GM18499 (cell line): ENCODE measurements at regions not wholly inside any gene's neighbourhood (a gene's known extent, or its start where the extent isn't known, plus 50 kb on each side); places are given as distances from the start of the nearest gene placed in this dataset.
"Not testable (repeated sequence)": the region's sequence is repeated elsewhere in the genome, so short reads cannot be mapped to it uniquely, and the experiment has no call there.

Experiments
- ATAC-seq: cut with Tn5 transposase; IDR thresholded peaks from one replicate; pipeline ENCODE4 v1.9.1; 2021; ENCODE audit warnings: moderate number of reproducible peaks; ENCODE audit not compliant: insufficient read depth, unreplicated experiment

DNA sequence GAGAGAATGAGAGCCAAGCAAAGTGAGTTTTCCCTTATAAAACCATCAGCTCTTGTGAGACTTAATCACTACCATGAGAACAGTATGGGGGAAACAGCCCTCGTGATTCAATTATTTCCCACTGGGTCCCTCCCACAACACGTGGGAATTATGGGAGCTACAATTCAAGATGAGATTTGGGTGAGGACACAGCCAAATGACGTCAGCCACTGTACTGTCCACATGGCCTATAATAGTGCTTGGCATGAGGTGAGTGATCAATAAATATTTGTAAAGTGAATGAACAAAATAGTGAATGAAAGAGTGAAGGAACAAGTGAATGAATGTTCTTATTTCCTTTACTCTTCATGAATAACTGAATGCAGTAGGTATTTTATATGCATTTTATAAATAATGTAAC is 199.1 kb upstream of the GOT2 start:
- ATAC-seq: no peak

DNA sequence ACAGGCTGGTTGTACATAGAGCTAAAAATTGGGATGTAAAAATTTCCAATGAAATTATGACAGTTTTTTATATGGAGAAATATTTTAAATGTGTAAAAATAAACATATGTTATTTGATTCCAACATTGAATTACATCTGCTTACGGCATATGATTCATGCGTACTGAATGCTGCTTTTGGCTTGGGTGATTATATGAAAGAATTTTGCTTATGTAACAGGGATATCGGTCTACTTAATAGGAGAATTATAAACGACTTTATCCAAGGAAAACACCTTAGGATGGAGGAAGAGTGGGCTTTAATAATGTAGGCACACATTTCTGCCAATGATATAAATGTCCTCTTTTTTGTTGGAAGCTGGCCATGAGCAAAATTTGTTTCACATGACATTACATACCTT is 197.3 kb upstream of the GOT2 start:
- ATAC-seq: no peak

DNA sequence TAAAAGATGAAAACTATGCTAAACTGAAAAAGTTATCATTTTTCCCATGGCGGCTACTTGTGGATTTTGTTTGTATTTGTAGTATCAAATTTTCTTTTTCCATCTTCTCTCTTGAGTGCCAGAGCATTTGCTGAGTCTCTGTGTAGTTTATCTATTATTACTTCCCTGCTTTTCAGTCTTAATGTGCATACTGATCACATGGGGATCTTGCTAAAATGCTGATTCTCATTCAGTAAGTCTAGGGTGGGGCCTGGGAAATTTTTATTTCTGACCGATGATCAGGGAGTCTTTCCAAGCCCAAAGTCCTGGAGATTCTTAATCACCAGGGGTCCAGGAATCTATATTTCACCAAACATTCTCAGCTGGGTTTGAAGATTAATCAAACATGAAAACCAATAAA is 189.0 kb upstream of the GOT2 start:
- no peak for ATAC-seq

DNA sequence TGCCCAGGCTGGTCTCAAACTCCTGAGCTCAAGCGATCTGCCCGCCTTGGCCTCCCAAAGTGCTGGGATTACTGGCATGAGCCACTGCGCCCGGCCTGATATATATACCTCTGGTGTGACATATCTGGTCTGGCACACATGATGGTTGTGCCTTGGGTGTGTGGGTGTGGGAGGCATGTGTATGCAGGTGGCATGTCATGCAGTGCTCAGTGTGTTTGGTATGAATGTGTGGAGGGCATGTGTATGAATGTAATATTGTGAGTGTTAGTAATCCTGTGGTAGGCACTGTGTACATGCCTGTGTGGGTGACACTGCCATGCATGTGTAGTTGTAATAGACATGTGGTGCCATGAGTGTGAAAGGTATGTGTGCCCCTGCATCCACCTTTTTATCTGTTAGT is 179.3 kb upstream of the GOT2 start:
- no peak for ATAC-seq

DNA sequence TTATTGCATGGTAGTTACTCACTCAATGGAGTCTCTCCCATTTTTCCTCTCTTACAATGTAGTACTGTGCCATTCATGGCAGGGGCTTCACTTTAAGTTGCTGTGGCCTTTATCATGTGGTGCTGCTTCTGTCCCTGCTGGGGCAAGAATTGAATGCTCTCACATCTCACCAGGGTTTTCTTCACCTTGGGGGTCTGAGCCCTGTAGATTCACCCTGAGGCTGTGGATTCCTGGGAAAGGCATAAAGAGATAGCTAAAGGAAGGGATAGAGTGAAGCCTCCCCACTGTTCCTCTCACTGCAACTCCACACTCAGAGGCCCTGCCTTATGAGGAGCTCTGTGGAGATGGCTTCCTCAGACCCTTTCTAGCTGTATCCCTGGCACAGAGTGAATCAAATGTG is 178.5 kb upstream of the GOT2 start:
- no peak for ATAC-seq

DNA sequence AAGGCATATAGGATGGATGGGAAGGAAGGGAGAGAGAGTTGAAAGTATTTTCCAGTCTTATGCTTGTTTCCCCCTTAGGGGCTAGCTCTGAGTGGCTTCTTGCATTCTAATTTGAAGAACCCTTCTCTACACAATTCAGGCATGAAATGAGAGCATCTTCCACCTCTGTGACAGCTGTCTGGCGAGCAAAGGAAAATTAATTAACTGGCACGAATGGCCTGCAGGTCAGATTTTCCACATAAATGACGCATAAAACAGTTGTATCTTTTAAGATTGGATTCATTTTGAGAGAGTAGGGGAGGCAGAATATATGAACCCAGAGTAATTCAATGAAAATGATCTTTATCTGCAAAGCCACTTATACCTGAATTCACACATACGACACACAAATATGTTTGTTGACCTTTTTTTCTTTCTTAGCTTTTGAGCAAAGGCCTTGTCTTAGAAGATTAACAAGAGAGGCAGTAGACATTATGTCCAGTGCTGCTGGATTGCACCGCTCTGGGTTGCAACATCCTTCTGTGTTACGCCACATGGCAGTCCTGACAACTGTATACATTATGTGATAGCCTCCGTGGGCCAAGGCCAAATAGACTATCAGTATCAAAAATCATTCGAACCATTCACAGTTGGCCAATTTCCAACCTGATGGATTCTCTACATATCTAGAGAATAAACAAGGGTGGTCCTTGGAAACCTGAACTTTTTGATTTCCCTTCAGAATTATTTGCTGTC is 173.0 kb upstream of the GOT2 start:
- ATAC-seq: no peak

DNA sequence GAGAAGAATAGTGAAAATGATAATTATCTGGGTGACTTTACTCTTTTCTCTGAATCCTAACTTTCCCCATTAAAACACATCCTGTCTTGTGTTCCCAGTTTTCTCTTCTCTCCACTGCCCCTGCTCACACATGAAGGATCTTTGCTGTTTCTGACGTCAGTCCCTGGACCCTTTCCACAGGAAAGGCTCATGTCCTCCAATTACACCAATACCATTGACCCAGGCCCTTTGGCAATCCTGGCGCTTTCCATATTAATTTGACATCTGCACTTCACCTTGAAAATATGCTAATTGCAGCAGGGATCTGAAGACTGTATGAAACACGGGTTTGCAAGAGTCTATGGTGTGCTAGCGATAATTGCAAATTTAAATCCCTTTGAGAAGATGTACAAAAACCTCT is 170.2 kb upstream of the GOT2 start:
- ATAC-seq: no peak

DNA sequence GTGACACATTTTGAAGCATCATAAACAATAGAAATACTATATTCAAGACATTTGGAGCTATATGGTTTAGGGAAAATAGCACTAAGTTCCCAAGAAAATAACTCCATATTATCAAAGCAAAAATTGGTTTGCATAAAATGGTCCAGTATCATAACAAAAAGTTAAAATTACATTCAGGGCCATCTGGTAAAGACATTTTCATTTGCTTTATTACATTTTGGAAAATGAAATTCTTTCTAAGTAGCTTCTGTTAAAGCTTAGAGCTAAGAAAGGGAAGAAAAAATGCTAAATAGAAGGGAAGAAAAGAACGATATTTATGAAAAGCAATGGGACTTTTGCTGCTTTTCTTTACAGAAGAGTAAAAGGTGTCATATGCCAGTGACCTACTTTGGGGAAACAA is 155.4 kb upstream of the GOT2 start:
- no peak for ATAC-seq

DNA sequence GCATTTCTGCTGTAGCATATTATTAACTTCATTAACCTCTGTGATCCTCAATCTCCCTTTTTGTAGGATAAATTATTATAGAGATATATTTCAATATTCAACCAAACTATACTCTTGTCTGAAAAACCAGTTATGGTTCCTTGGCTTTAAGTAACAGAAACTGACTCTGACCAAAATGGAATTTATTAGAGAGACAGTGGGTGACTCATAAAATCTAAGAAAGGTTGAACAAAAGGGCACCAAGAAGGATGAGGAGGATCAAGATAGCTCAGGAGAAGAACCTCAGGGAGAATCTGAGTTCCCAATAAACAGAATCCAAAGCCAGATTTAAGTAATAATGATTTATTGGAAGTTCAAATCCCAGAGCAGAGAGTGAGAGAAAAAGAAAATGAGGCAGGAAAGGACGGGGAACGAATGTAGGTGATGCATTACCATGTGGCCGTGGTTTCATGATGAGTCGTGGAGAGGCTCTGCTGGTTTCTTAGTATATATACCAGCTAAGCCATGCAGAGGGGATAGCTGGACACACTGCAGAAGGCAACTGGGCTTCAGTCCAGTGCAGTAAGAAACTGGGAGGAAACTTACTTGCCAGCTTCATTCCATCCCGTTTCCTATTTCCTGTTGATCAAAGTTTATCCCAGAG is 151.5 kb upstream of the GOT2 start:
- ATAC-seq: no peak

DNA sequence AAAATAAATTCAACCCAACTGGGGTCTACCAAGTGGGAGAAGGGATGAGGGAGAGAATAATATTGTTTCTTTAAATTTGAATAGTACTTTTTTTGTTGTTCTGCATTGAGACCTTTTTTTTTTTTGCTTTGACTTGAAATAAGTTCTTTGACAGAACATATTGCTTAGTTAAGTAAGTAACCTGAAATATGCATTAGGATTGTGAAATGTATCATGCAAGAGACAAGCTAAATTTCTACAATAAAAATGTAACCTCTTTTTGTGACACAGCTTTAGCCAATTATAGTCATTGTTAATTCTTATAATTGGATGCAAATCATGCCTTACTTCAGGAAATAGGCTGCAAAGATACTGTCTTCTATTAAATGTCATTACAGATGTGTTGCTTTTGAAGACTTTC is 150.0 kb upstream of the GOT2 start:
- ATAC-seq: no peak

DNA sequence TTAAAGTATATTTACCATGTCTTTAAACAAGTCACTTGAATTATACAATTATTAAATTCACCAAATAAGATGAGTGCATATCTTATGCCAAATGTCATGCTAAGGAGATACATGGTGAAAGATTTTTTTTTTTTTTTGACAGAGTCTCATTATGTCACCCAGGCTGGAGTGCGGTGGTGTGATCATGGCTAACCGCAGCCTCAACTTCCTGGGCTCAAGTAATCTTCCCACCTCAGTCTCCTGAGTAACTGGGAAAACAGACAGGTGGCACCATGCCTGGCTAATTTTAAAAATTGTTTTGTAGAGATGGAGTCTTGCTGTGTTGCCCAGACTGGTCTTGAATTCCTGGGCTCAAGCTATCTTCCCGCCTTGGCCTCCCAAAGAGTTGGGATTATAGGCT is 149.0 kb upstream of the GOT2 start:
- ATAC-seq: no peak

DNA sequence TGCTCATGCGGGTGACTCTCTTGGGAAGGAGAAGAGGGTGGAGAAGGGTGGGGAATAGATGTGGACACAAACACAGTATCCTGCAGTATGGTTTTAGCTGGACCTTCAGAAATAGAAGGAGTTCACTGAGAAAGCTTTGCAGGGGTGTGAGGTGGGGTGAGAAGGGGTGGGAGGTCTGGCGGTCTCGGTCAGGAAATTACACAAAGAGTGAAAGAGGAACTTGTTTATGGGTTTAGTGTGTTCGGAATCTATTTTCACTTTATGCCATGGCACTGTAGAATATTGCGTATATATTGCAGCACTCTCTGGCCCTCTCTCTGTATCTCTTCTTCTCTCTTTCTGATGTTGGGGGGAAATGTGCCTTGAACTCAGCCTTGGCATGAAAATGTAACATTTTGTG is 148.2 kb upstream of the GOT2 start:
- ATAC-seq: peak; percentile 97

DNA sequence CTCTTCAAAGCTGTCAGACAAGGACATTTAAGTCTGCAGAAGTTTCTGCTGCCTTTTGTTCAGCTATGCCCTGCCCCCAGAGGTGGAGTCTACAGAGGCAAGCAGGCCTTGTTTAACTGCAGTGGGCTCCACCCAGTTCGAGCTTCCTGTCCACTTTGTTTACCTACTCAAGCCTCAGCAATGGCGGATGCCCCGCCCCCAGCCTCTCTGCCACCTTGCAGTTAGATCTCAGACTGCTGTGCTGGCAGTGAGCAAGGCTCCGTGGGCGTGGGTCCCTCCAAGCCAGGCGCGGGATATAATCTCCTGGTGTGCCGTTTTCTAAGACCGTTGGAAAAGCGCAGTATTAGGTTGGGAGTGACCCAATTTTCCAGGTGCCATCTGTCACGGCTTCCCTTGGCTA is 144.5 kb upstream of the GOT2 start:
- ATAC-seq: not testable (repeated sequence)

DNA sequence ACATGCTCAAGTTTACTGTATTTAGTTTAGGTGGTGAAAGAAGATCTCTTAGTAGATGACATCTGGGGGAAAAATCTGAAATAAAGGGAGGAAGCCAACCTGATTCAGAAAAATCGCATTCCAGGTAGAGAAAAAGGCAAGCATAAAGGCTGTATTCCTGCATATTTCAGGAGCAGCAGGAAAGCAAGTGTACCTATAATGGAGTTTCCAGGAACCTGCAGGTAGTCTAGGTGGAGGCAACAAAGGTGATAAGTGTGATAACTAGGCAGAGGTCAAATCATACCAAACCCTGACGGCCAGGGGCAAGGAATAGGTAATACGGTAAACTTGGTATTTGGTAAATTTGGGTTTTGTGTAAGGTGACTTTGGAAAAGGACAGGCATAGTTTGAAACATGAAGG is 132.8 kb upstream of the GOT2 start:
- ATAC-seq: no peak

DNA sequence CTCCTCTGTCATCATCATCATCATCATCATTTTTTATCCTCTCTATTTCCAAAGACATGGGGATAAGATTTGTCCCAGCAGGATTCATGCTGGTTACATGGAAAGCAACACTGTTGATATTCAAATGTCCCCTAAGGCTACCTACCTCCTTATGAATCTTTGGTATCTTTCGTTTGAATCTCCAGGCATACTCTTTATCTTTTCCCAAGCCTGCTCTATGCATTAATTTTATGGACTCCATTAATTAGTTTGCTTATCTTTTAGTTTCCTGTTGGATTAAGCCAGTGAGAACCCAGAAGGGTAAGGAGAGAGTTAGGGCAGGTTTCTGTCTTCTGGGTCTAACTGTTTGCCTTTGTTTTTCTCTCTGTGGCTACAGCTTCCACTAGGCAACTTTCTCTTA is 129.6 kb upstream of the GOT2 start:
- no peak for ATAC-seq

DNA sequence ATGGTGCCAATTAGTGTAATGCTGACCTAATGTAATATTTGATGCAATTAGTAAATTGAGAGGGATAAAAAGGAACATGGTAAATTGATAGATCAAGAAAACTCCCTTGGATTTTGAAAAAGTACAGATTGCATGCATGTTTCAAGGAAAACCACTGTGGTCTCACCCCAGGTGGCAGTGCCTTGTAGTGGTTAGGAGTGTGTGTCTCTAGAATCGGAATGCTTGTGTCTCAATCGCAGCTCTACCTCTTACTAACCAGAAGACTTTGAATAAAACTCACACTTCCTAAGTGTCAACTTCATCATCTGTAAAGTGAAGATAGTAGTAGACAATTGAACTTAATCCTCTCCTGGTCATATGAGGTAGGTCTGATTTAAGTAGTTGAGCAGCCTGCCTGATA is 128.9 kb upstream of the GOT2 start:
- no peak for ATAC-seq

DNA sequence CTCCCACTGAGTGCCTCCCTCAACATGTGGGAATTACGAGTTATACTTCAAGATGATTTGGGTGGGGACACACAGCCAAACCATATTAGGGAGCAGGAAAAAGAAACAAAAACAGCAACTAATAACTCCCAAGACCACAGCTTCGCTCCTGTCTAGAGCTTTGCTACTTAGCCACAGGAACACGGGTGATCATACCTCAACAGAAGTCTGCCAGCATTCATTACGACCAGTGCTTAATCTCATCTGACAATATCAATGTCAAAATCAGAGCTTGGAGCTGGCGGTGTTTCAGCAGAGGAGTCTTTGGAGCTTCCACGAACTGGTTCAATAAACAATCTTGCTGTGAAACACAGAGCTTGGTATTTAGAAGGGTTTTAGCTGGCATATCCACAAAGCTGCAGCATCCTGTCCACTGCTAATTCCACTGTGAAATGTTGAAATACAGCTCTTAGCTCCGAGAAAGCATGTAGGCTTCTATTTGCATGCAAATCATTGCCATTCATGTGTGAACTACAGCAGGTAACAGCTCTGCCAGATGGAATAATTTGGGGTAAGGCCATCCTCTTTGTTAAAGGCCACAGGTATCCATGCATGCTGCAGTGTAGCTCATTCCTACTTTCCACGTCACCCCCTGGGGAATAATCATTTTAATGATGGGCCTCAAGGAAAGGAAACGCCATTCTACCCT is 128.4 kb upstream of the GOT2 start:
- no peak for ATAC-seq

DNA sequence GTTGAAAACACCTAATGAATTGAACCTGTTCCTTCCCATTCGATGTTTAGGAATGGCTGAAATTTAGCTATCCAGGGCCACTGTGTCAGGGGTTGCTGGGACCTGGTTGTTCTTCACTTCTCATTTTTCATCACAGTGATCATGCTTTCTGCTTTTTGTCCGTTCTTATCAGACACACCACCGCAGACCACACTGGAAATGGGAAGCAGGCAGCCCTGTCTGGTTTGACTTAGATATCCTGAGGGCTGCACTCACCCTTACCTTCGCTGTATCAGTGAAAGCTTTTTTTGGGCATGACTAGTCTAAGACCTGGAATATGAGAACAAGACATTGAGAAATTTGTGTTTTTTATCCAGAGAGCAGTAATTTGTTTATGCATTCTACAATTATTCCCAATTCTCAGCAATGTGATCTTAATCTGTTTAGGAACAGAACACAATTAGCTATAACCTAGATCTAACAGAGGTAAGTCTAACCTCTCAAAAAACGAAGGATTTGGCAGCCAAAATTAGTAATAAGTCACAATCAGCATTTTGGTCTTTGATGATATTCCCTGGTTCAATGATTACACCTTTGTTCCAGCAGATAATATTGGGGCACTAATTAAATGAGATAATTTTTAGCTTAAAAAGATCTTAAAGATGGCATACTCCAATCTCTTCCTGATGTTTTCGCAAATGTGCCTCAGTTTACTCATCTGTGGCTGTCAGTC is 126.0 kb upstream of the GOT2 start:
- ATAC-seq: no peak

DNA sequence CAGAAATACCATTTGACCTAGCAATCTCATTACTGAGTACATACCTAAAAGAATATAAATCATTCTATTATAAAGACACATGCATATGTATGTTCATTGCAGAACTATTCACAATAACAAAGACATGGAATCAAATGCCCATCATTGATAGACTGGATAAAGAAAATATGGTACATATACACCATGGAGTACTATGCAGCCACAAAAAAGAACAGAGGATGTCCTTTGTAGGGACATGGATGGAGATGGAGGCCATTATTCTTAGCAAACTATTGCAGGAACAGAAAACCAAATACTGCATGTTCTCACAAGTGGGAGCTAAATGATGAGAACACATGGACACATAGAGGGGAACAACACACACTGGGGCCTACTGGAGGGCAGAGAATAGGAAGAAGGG is 124.5 kb upstream of the GOT2 start:
- ATAC-seq: not testable (repeated sequence)

DNA sequence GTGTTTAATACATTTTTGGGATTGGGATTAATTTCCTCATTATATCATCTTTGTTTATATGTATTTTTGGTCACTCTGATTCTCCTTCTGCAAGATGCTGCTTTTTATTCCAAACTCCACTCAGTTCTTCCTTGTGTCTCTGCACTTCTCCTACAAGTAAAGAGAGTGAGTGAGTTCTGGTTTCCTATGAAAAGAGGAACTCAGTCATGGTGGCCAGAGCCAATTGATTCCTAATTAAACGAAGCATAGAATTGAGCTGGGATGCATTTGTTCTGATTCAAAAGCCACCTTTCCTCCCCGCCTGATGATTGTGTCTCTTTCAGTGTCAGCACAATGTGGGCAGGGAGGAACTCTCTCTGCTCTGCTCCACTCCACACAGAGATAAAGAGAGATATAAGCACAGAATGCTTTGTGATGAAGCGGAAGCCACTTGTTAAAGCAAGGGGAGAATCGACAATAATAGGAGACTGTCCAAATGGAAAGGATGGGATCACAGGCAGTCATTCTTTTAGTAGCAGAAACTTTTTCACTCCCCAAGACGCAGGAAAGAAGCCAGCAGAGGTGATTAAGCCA is 121.3 kb upstream of the GOT2 start:
- ATAC-seq: no peak
